IPS-20b (cell line): ENCODE measurements at regions not wholly inside any gene's neighbourhood (a gene's known extent, or its start where the extent isn't known, plus 50 kb on each side); places are given as distances from the start of the nearest gene placed in this dataset.

ENCODE experiments used
- H3K27ac ChIP-seq: one replicate; pipeline ENCODE4 v1.5.1; 2013; ENCODE audit warnings: low read length
- H3K27me3 ChIP-seq: 2 replicates; pipeline ENCODE4 v1.6.1; 2013; ENCODE audit warnings: mild to moderate bottlenecking, low read length, inconsistent platforms; ENCODE audit not compliant: insufficient read depth
- H3K36me3 ChIP-seq: 2 replicates; pipeline ENCODE4 v1.6.1; 2013; ENCODE audit warnings: low read depth, mild to moderate bottlenecking, inconsistent platforms, low read length, moderate library complexity; ENCODE audit not compliant: insufficient read depth
- H3K4me1 ChIP-seq: 2 replicates; pipeline ENCODE4 v1.6.1; 2013; ENCODE audit warnings: mild to moderate bottlenecking, control low read depth, inconsistent platforms, low read length, moderate library complexity; ENCODE audit not compliant: insufficient read depth
- H3K4me3 ChIP-seq: 2 replicates; pipeline ENCODE4 v1.5.1; 2013; ENCODE audit warnings: mild to moderate bottlenecking, low read length, inconsistent platforms
- H3K9ac ChIP-seq: 2 replicates; pipeline ENCODE4 v1.6.1; 2013; ENCODE audit warnings: low read depth, mild to moderate bottlenecking, inconsistent platforms, low read length, moderate library complexity
- H3K9me3 ChIP-seq: 2 replicates; pipeline ENCODE4 v1.6.1; 2013; ENCODE audit warnings: mild to moderate bottlenecking, low read depth, low read length, inconsistent platforms; ENCODE audit not compliant: insufficient read depth

GRCh38 chr5:36436306-36436705 is 134.6 kb upstream of the RANBP3L start:
- Histone ChIP-seq H3K9me3 (no peaks in the 10 kb centered on the region), H3K9ac (no peak overlapping the region), H3K27ac (no peak overlapping the region)

DNA sequence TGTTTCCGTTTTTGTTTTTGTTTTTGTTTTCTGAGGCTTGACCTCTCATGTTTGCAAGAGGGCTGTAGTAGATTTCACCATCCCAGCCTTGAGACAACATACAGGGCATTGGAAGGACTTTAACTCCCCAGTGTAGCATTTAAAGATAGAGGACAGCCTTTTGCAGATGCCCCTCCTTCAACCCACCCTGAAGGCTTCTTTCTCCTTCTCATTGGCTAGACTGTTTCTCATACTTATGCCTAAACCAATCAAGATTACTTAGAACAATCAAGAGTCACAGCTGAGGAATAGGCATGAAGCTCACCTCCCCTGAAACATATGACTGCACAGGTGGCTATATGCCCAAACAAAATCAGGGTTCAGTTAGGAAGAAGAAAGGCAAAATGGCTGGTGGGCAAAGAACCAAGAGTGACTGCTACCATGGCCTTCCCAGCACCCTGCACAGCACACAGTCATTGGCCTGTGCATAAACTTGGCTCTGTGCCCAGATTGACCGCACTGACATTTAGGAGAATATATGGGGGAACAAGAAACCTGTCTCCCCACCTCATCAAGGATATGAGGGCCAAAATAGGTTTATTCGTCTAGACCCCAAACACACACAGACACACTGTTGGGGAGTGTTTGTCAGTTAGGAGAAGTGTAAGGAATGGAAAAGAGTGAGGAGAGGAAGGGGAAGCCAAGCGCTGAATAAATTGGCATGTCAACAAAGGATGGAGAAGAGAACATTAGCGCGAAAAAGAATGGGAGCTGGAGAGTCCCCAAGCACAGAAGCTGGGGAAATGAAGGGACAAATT is 137.3 kb upstream of the RANBP3L start:
- Histone ChIP-seq H3K36me3 (no peaks in the 10 kb centered on the region), H3K9me3 (no peaks in the 10 kb centered on the region), H3K4me3 (no peak overlapping the region), H3K9ac (no peak overlapping the region), H3K27me3 (no peaks in the 10 kb centered on the region), H3K4me1 (peaks cover 4% of the 10 kb centered on the region), H3K27ac (no peak overlapping the region)

More at GRCh38 chr5:36436306-36436705, 134.6 kb upstream of the RANBP3L start:
- no peak overlapping the region for H3K4me3 ChIP-seq
- H3K27me3 ChIP-seq: no peaks in the 10 kb centered on the region
- peaks cover 4% of the 10 kb centered on the region; the same call in 1 of the 2 replicates for H3K4me1 ChIP-seq
- no peaks in the 10 kb centered on the region for H3K36me3 ChIP-seq

DNA sequence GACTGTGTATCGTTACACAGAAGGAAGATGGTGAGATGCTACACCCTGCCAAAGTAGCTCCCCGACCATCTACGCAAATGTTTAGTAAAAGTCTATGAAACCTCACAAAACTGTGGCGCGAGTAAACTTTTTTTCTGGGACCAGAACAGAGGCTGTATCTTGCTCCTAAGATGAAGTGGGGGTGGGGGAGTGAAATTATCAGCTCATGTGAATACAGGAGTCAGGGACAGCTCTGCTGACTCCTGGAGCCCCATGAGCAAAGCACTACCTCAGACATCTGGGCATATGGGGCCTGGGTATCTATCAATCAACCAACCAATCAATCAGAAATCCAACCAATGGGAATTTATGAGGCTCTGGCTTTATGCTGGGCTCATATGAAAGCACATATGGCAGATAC is 138.6 kb upstream of the RANBP3L start:
- no peak overlapping the region for H3K27ac ChIP-seq
- H3K4me1 ChIP-seq: peaks cover 4% of the 10 kb centered on the region
- no peaks in the 10 kb centered on the region for H3K36me3 ChIP-seq
- H3K9me3 ChIP-seq: no peaks in the 10 kb centered on the region
- H3K4me3 ChIP-seq: no peak overlapping the region
- no peak overlapping the region for H3K9ac ChIP-seq
- no peaks in the 10 kb centered on the region for H3K27me3 ChIP-seq

DNA sequence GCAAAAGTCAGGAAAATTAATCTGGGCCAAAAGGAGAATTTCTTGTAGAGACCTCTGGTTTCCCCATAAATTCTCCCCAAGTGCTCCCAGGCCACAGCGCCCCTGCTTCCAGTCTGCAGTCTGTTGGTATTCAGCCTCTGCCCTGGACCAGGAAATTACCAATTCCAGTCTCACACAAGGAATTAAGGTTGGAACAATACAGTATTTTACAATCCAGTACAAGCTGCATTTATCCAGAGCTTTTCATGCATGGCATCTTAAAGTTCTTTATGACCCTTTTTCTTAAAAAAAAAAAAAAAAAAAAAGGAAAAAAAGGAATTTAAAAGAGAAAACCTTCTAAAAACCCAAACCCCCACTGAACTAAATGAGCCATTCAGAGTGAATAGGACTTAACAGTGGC is 139.6 kb upstream of the RANBP3L start:
- Histone ChIP-seq H3K4me3 (no peak overlapping the region), H3K36me3 (no peaks in the 10 kb centered on the region), H3K4me1 (peaks cover 3% of the 10 kb centered on the region), H3K27me3 (no peaks in the 10 kb centered on the region), H3K9me3 (no peaks in the 10 kb centered on the region), H3K27ac (no peak overlapping the region), H3K9ac (no peak overlapping the region)

DNA sequence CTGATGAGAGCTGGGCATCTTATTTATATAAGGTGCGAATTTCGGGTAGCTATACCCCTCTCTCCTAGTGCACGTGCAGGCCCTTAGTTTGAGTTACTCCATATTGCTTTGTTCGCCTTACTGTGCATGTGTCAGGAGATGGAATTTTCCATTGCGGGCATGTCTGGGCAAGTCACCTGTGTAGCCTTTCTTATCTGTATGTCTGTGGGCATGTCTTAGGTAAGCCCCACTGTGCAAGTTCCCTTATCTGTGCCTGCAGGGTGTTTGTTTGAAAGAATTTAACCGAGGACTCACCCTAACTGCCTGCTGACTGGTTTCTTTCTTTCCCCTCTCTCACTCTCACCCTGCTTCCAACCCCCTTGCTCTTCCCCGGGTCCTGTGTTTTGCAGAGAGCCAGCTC is 140.7 kb upstream of the RANBP3L start:
- no peak overlapping the region for H3K4me3 ChIP-seq
- H3K36me3 ChIP-seq: no peaks in the 10 kb centered on the region
- H3K27me3 ChIP-seq: no peaks in the 10 kb centered on the region
- H3K4me1 ChIP-seq: no peaks in the 10 kb centered on the region; the same call in 1 of the 2 replicates
- no peak overlapping the region for H3K9ac ChIP-seq
- H3K27ac ChIP-seq: no peak overlapping the region
- H3K9me3 ChIP-seq: no peaks in the 10 kb centered on the region

GRCh38 chr5:36442796-36443195 is 141.1 kb upstream of the RANBP3L start:
- Histone ChIP-seq H3K9me3 (no peaks in the 10 kb centered on the region), H3K9ac (no peak overlapping the region), H3K4me1 (no peaks in the 10 kb centered on the region; the same call in 1 of the 2 replicates), H3K27me3 (no peaks in the 10 kb centered on the region), H3K27ac (no peak overlapping the region), H3K4me3 (no peak overlapping the region), H3K36me3 (no peaks in the 10 kb centered on the region)

DNA sequence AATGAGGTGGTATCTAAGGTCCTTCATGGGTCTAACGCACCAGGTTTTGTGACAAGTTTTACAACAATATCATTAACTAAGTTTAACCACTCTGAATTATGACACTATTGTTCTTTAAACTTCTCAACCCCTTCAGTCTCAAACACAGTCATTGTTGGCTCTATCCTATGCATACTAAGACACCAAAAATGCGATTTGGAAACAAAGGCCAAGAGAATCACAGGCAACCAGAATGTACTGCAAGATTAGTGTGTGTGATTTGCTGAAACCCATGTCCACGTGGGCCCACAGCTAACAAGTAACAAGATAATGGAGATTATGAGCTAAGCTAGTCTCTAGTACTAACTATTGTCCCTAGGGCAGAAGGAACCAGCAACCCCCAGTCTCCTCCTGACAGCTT is 142.2 kb upstream of the RANBP3L start:
- Histone ChIP-seq H3K27me3 (no peaks in the 10 kb centered on the region), H3K36me3 (no peaks in the 10 kb centered on the region), H3K9ac (no peak overlapping the region), H3K4me1 (no peaks in the 10 kb centered on the region; the same call in 1 of the 2 replicates), H3K27ac (no peak overlapping the region), H3K4me3 (no peak overlapping the region), H3K9me3 (no peaks in the 10 kb centered on the region)

- H3K36me3 ChIP-seq: no peaks in the 10 kb centered on the region
- H3K9me3 ChIP-seq: no peaks in the 10 kb centered on the region
- H3K4me1 ChIP-seq: no peaks in the 10 kb centered on the region; the same call in 1 of the 2 replicates
- no peak overlapping the region for H3K4me3 ChIP-seq
- no peak overlapping the region for H3K27ac ChIP-seq
- no peaks in the 10 kb centered on the region for H3K27me3 ChIP-seq
- H3K9ac ChIP-seq: no peak overlapping the region
Measured at GRCh38 chr5:36444582-36445418, 143.1 kb upstream of the RANBP3L start.

- no peaks in the 10 kb centered on the region for H3K36me3 ChIP-seq
- no peaks in the 10 kb centered on the region for H3K9me3 ChIP-seq
- no peaks in the 10 kb centered on the region for H3K27me3 ChIP-seq
- H3K4me3 ChIP-seq: no peak overlapping the region
- H3K27ac ChIP-seq: no peak overlapping the region
- no peaks in the 10 kb centered on the region for H3K4me1 ChIP-seq
- no peak overlapping the region for H3K9ac ChIP-seq
Measured at GRCh38 chr5:36447776-36448175, 146.1 kb upstream of the RANBP3L start.

DNA sequence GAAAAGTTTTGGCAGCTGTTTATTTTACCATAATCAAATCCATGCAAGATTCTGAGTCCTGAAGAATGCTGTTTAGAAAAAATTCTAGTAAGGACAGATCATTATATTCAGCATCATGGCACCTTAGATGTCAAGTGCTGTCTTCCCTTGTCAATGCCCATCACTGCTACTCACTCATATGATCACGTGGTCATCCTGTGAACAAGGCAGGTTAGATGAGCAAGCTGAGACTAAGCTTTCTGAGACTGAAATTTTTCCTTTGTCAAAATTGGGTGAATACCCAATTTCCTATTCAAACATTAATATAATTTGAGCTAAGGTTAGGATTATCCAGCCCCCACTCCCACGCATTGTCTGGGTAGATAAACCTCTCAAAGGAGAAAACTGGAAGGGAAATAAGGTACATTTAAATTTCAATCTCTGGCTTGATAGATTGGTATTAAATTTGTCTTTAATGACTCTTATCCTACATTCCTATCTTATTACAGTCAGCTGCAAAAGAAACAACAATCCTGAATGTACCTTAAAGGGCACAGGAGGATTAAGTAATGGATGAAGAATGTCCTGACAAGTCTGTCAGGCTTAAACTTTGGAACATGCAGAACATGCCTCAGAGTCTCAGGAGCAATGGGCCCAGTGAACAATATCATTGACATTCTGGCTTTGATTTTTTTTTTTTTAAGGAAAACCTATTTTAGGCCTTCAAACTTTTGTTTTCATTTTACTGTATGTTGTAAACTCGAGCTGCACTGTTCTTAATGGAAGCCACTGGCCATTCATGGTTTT is 148.7 kb upstream of the RANBP3L start:
- H3K36me3 ChIP-seq: no peaks in the 10 kb centered on the region
- H3K4me3 ChIP-seq: no peak overlapping the region
- H3K9me3 ChIP-seq: no peaks in the 10 kb centered on the region
- no peaks in the 10 kb centered on the region for H3K4me1 ChIP-seq
- H3K27ac ChIP-seq: no peak overlapping the region
- no peaks in the 10 kb centered on the region for H3K27me3 ChIP-seq
- no peak overlapping the region for H3K9ac ChIP-seq

DNA sequence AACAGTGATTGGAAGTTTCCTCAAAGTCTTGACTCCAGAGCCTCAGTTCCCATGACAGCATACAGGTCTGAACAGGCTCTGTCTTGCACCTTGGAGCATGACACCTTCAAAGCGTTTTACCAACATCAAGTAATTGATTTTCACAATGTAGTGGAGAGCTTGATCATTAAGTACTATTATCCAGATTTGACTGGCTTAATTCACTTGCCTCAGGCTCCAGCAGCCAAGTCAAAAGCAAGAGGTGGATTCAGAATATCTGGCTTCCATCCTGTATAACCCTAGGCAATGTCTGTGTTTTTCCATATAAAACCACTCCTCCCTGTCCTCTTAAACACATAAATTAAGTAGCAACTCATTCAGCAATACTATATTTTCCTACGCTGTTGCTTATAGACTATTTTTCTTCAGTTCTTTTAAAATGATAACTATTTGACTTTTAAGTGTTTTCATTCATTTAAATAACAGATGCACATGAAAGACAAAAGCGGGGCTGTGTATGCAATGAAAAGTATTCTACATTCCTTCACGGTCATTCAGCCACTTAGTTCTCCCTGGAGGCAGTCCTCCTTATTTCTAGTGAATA is 150.8 kb upstream of the RANBP3L start:
- Histone ChIP-seq H3K36me3 (no peaks in the 10 kb centered on the region), H3K4me3 (no peak overlapping the region), H3K27me3 (no peaks in the 10 kb centered on the region), H3K27ac (no peak overlapping the region), H3K4me1 (no peaks in the 10 kb centered on the region), H3K9ac (no peak overlapping the region), H3K9me3 (no peaks in the 10 kb centered on the region)
